ENCODE measurements at regions not wholly inside any gene's neighbourhood (a gene's known extent, or its start where the extent isn't known, plus 50 kb on each side); places are given as distances from the start of the nearest gene placed in this dataset.

- H3K27me3 ChIP-seq (ENCODE audit: control insufficient read depth in 2 of 2, insufficient read depth in 1 of 2, low read length in 1 of 2): no peaks in the 10 kb centered on the region
- H3K4me3 ChIP-seq (ENCODE audit: low read length in 2 of 2): no peak overlapping the region
- no peak overlapping the region for H3K27ac ChIP-seq (ENCODE audit: low read depth in 1 of 2, low read length in 1 of 2)
- DNase-seq (ENCODE audit: low read depth in 6 of 9, low spot score in 9 of 9): no peak
- no peaks in the 10 kb centered on the region for H3K36me3 ChIP-seq (ENCODE audit: control insufficient read depth in 2 of 2, insufficient read depth in 2 of 2, low read length in 1 of 2)
- no peaks in the 10 kb centered on the region for H3K9me3 ChIP-seq (ENCODE audit: control insufficient read depth in 2 of 2, insufficient read depth in 1 of 2, low read length in 1 of 2)
- 93% methylated on average over 4 of the region's 4 CpGs for WGBS
- H3K4me1 ChIP-seq (ENCODE audit: control insufficient read depth in 2 of 2, insufficient read depth in 2 of 2, low read length in 2 of 2): peaks cover 0 to 2% of the 10 kb centered on the region in 2 donors
These were observed 341.2 kb downstream of the ZNF521 start for GRCh38 chr18:25010623-25011374.
